Right lobe of liver (tissue), 4 donors: ENCODE measurements at regions not wholly inside any gene's neighbourhood (a gene's known extent, or its start where the extent isn't known, plus 50 kb on each side); places are given as distances from the start of the nearest gene placed in this dataset.

Experiments used
- POLR2A ChIP-seq: fragments of 450-650 bp; IDR thresholded peaks from one replicate; pipeline ENCODE4 v1.6.1; 2017; ENCODE audit warnings: antibody characterized with exemption, mild to moderate bottlenecking
- TF ChIP-seq, protein P1 (sequence below), 4 donors: fragments of 200-600 bp in 3 of 4; fragments of 450-650 bp in 1 of 4; IDR thresholded peaks; one replicate each; pipeline versions ENCODE4 v1.5.1 to v1.8.0; 2016 to 2022; ENCODE audit warnings: antibody characterized with exemption in 4 of 4, mild to moderate bottlenecking in 2 of 4
- donor health status: DM: no; HTN: no; CAD: no.
- donor health status: DM: no; HTN: no; CAD: no.
- donor health status: DM: no; HTN: yes; CAD: no.

- TF ChIP-seq, protein P1, sequence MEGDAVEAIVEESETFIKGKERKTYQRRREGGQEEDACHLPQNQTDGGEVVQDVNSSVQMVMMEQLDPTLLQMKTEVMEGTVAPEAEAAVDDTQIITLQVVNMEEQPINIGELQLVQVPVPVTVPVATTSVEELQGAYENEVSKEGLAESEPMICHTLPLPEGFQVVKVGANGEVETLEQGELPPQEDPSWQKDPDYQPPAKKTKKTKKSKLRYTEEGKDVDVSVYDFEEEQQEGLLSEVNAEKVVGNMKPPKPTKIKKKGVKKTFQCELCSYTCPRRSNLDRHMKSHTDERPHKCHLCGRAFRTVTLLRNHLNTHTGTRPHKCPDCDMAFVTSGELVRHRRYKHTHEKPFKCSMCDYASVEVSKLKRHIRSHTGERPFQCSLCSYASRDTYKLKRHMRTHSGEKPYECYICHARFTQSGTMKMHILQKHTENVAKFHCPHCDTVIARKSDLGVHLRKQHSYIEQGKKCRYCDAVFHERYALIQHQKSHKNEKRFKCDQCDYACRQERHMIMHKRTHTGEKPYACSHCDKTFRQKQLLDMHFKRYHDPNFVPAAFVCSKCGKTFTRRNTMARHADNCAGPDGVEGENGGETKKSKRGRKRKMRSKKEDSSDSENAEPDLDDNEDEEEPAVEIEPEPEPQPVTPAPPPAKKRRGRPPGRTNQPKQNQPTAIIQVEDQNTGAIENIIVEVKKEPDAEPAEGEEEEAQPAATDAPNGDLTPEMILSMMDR (IDR thresholded peaks at IDR 0.05), result no peak
- no peak for TF ChIP-seq POLR2A
Observed at GRCh38 chr7:45410893-45411292, 163.3 kb upstream of the ADCY1 start.
